ENCODE measurements at regions not wholly inside any gene's neighbourhood (a gene's known extent, or its start where the extent isn't known, plus 50 kb on each side); places are given as distances from the start of the nearest gene placed in this dataset.

DNA sequence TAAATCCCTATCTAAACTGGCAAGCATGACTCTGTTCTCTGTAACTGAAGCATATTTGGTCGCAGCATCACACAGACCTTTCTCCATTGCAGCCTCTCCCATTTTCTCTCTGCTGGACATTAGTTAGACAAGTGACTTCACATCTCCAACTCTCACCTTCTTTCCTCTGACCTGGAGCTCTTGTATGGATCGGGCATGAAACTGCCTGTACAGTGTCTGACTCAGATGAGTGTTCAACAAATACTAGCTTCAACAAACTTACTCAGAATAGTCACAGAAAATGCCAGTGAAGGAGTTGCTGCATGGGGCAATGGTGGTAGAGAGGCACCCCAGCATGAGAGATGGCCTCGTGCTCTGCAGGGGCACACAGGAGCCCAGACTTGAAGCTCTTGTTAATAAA, 104.7 kb upstream of the COPS8 start:
- no peak for DNase-seq (ENCODE audit: low read depth)
- Histone ChIP-seq H3K36me3 (ENCODE audit: control insufficient read depth, insufficient read depth, low read length) (no peaks in the 10 kb centered on the region), H3K27me3 (ENCODE audit: control insufficient read depth, insufficient read depth, low read length) (no peaks in the 10 kb centered on the region), H3K4me3 (ENCODE audit: low read depth, low read length) (no peak overlapping the region)
- TF ChIP-seq, protein P1, sequence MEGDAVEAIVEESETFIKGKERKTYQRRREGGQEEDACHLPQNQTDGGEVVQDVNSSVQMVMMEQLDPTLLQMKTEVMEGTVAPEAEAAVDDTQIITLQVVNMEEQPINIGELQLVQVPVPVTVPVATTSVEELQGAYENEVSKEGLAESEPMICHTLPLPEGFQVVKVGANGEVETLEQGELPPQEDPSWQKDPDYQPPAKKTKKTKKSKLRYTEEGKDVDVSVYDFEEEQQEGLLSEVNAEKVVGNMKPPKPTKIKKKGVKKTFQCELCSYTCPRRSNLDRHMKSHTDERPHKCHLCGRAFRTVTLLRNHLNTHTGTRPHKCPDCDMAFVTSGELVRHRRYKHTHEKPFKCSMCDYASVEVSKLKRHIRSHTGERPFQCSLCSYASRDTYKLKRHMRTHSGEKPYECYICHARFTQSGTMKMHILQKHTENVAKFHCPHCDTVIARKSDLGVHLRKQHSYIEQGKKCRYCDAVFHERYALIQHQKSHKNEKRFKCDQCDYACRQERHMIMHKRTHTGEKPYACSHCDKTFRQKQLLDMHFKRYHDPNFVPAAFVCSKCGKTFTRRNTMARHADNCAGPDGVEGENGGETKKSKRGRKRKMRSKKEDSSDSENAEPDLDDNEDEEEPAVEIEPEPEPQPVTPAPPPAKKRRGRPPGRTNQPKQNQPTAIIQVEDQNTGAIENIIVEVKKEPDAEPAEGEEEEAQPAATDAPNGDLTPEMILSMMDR (IDR thresholded peaks at IDR 0.05; ENCODE audit: insufficient read depth, low read depth, low read length), result no peak
- ChIA-PET CTCF (interaction anchor here (0.6 to 0.9 kb wide), 2 partner anchors 17 to 47 kb away, joined by 3 read pairs; no protein-coding TSS in a partner anchor), POLR2A (no interaction called here)

DNA sequence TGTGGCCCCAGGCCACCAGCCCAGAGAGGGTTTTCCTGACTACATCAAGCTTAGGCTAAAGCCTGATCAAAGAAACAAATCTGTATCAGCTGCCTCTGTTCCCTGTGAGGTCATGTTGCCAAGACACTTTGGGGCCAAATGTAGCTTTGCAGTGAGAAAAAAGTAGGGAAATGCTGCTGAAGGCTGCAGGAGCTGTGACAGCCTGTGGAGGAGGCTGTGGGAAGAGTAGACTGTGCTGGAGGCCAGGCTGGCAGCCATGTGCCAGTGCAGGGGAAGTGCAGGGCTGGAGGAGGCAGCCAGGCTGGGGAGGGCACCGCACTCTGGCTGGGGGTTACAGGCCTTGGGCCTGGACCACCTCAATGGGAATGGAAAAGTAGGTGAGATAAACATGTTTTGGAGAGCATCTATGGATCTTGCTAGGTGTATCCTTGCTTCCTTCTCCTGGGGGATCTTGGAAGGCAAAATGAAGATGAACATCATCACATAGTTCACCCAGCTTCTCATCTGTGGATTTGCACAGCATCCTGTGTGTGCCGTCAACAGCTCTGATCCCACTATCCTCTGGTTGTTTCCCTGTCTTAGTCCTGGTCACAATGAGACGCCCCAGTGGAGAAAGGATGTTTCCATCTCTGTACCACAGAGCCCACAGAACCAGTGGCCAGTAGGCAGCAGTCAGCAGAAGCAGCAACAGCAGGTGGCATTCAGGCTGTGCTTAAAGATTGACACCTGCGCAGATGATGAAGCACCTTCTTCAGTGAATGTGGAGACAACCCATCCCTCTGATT, 103.8 kb upstream of the COPS8 start:
- ChIA-PET POLR2A (no interaction called here), CTCF (interaction anchor here (0.6 kb wide), 1 partner anchor 16 kb away, joined by 3 read pairs; no protein-coding TSS in a partner anchor)
- Histone ChIP-seq H3K36me3 (ENCODE audit: control insufficient read depth, insufficient read depth, low read length) (no peaks in the 10 kb centered on the region), H3K27me3 (ENCODE audit: control insufficient read depth, insufficient read depth, low read length) (no peaks in the 10 kb centered on the region), H3K4me3 (ENCODE audit: low read depth, low read length) (no peak overlapping the region)
- TF ChIP-seq, protein P1 (IDR thresholded peaks at IDR 0.05; ENCODE audit: insufficient read depth, low read depth, low read length), result no peak
- no peak for DNase-seq (ENCODE audit: low read depth)

DNA sequence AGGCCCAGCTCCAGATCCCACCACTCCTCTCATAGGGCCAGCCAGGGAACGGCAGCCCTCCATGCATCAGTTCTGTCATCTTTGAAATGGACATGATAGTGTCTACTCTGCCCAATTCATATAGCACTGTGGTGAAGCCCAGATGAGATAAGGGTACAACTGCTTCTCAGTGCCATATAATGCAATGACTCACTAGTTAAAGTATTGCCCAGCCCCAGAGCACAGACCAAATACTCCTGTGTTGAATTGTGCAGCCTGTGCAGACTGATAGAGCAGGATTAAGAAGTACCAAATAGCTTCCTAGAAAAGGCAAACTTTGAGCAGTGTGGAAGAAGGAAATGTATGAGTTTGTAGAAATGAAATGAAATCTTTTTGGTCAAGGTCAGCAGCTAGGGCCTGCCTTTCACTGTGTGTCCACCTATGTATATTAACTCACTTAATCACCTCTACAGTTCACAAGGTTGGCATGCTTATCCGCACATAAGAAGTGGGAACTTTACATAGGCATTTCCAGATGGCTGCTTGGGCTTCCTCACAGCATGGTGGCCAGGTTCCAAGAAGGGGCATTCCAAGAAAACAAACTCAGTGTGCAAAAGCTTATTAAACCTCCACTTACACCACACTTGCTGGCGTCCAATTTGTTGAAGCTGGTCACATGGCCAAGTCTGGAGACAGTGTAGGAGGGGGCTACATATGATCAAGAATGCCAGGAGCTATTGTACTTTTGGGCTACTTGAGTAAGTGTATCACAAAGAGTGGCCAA, 102.8 kb upstream of the COPS8 start:
- Histone ChIP-seq H3K27me3 (ENCODE audit: control insufficient read depth, insufficient read depth, low read length) (no peaks in the 10 kb centered on the region), H3K36me3 (ENCODE audit: control insufficient read depth, insufficient read depth, low read length) (no peaks in the 10 kb centered on the region), H3K4me3 (ENCODE audit: low read depth, low read length) (no peak overlapping the region)
- no peak for DNase-seq (ENCODE audit: low read depth)
- ChIA-PET CTCF (no interaction called here), POLR2A (no interaction called here)
- TF ChIP-seq, protein P1 (IDR thresholded peaks at IDR 0.05; ENCODE audit: insufficient read depth, low read depth, low read length), result no peak

DNA sequence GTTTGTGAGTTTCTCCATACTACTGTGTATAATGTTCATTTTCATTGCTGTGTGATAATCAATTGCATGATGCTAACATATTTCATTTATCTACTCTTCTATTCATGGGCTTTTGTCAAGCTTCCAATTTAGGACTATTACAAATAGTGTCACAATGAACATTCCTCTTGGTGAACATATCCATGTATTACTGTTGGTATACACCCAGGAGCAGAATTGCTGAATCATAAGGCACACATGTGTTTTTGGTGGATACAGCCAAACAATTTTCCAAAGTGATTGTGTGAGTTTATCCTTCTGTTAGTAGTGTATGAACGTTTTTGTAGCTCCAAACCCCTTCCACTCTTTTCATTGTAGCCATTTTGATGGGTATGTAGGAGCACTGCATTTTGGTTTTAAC, 101.6 kb upstream of the COPS8 start:
- Histone ChIP-seq H3K27me3 (ENCODE audit: control insufficient read depth, insufficient read depth, low read length) (peaks cover 2% of the 10 kb centered on the region; the same call in 1 of the 2 replicates), H3K4me3 (ENCODE audit: low read depth, low read length) (no peak overlapping the region), H3K36me3 (ENCODE audit: control insufficient read depth, insufficient read depth, low read length) (no peaks in the 10 kb centered on the region)
- no peak for DNase-seq (ENCODE audit: low read depth)
- CTCF ChIA-PET, result interaction anchor here (1.0 kb wide), 1 partner anchor 46 kb away, joined by 3 read pairs; no protein-coding TSS in a partner anchor
- POLR2A ChIA-PET, result no interaction called here
- TF ChIP-seq, protein P1 (IDR thresholded peaks at IDR 0.05; ENCODE audit: insufficient read depth, low read depth, low read length), result no peak

DNA sequence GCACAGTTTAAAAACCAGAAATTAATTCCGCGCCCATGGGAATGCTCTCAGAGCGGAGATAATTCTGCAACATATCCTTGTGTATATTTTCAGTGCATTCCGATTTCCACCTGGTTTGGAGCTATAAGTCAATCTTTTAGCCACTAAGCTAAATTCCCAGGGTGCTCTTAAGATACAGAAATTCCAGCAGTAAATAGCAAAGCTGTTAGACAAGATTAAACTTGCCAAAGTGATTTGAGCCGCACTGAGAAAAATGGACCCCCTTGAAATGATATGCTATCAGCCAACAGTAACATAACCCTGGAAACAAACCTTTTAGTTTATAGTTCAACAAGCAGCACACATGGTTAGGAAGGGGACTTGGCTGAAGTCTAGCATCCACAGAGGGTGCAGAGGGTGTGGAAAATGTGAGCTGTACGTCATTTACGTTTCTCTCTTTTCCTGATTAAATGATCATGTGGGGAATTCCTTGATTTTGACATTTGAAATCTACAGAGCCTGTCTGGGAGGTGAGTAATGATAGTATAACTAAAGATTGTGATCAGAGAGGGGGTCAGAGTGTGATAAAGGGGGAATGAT, 99.8 kb upstream of the COPS8 start:
- POLR2A ChIA-PET, result no interaction called here
- Histone ChIP-seq H3K36me3 (ENCODE audit: control insufficient read depth, insufficient read depth, low read length) (no peaks in the 10 kb centered on the region), H3K27me3 (ENCODE audit: control insufficient read depth, insufficient read depth, low read length) (peaks cover 7% of the 10 kb centered on the region), H3K4me3 (ENCODE audit: low read depth, low read length) (no peak overlapping the region)
- CTCF ChIA-PET, result interaction anchor here (0.5 to 0.8 kb wide), 2 partner anchors 107 to 464 kb away, joined by 3 read pairs; no protein-coding TSS in a partner anchor
- TF ChIP-seq, protein P1 (IDR thresholded peaks at IDR 0.05; ENCODE audit: insufficient read depth, low read depth, low read length), result no peak
- no peak for DNase-seq (ENCODE audit: low read depth)
